ENCODE measurements at regions not wholly inside any gene's neighbourhood (a gene's known extent, or its start where the extent isn't known, plus 50 kb on each side); places are given as distances from the start of the nearest gene placed in this dataset.

GRCh38 chr1:232705815-232706575 is 76.1 kb upstream of the SIPA1L2 start:
- Histone ChIP-seq H4K20me1 (ENCODE audit: control insufficient read depth, extremely low read depth, insufficient read depth, low read length) (no peaks in the 10 kb centered on the region), H3K9ac (ENCODE audit: control insufficient read depth, extremely low read depth, insufficient read depth, low read length) (no peak overlapping the region), H3K79me2 (ENCODE audit: control insufficient read depth, insufficient read depth, low read length) (no peaks in the 10 kb centered on the region), H3K9me1 (ENCODE audit: control insufficient read depth, extremely low read depth, insufficient read depth, low read length) (no peaks in the 10 kb centered on the region), H3K9me3 (ENCODE audit: control insufficient read depth, low read depth, low read length) (peaks cover 3% of the 10 kb centered on the region), H3K36me3 (ENCODE audit: control insufficient read depth in 2 of 2, extremely low read depth in 1 of 2, insufficient read depth in 2 of 2, low read length in 2 of 2) (no peaks in the 10 kb centered on the region), H3K27ac (ENCODE audit: control insufficient read depth, insufficient read depth, low read length) (no peak overlapping the region), H3K4me1 (ENCODE audit: control insufficient read depth, extremely low read depth, insufficient read depth, low read length) (peaks cover 19% of the 10 kb centered on the region), H3K4me3 (ENCODE audit: control insufficient read depth in 2 of 3, extremely low read depth in 1 of 3, insufficient read depth in 2 of 3, low read depth in 1 of 3, low read length in 3 of 3) (no peak overlapping the region), H3K4me2 (ENCODE audit: control insufficient read depth, extremely low read depth, insufficient read depth, low read depth, low read length) (no peak overlapping the region), H3K27me3 (ENCODE audit: control insufficient read depth, extremely low read depth, insufficient read depth, low read length) (no peaks in the 10 kb centered on the region), H2AFZ (ENCODE audit: control insufficient read depth, low read length) (no peak overlapping the region)
- DNase-seq (ENCODE audit: low read depth, low spot score): no peak
- dilution Hi-C loops (cut with MboI; ENCODE audit: extremely low pct_ligation_motif_present, low sequenced_read_pairs): no loop called here
- no peak for FAIRE-seq
- TF ChIP-seq CTCF (optimal IDR thresholded peaks at IDR 0.05 in 1 of 3, IDR thresholded peaks at IDR 0.05 in 1 of 3, conservative IDR thresholded peaks at IDR 0.05 in 1 of 3; ENCODE audit: extremely low read depth in 1 of 3, insufficient read depth in 2 of 3, low read length in 3 of 3) (no peak), EZH2 (IDR thresholded peaks at IDR 0.05; ENCODE audit: low read length) (no peak)

- no peak for TF ChIP-seq EZH2 (IDR thresholded peaks at IDR 0.05; ENCODE audit: low read length)
- TF ChIP-seq CTCF (optimal IDR thresholded peaks at IDR 0.05 in 1 of 3, IDR thresholded peaks at IDR 0.05 in 1 of 3, conservative IDR thresholded peaks at IDR 0.05 in 1 of 3; ENCODE audit: extremely low read depth in 1 of 3, insufficient read depth in 2 of 3, low read length in 3 of 3): no peak
- H3K27ac ChIP-seq (ENCODE audit: control insufficient read depth, insufficient read depth, low read length): no peak overlapping the region
- no peak for DNase-seq (ENCODE audit: low read depth, low spot score)
These were observed 77.2 kb upstream of the SIPA1L2 start for GRCh38 chr1:232707142-232707541.

More at GRCh38 chr1:232707142-232707541, 77.2 kb upstream of the SIPA1L2 start:
- no peaks in the 10 kb centered on the region for H3K79me2 ChIP-seq (ENCODE audit: control insufficient read depth, insufficient read depth, low read length)
- no peaks in the 10 kb centered on the region for H3K36me3 ChIP-seq (ENCODE audit: control insufficient read depth in 2 of 2, extremely low read depth in 1 of 2, insufficient read depth in 2 of 2, low read length in 2 of 2)
- H3K27me3 ChIP-seq (ENCODE audit: control insufficient read depth, extremely low read depth, insufficient read depth, low read length): no peaks in the 10 kb centered on the region
- FAIRE-seq: no peak
- H2AFZ ChIP-seq (ENCODE audit: control insufficient read depth, low read length): no peak overlapping the region
- no peaks in the 10 kb centered on the region for H3K9me1 ChIP-seq (ENCODE audit: control insufficient read depth, extremely low read depth, insufficient read depth, low read length)
- no peak overlapping the region for H3K9ac ChIP-seq (ENCODE audit: control insufficient read depth, extremely low read depth, insufficient read depth, low read length)
- H3K4me3 ChIP-seq (ENCODE audit: control insufficient read depth in 2 of 3, extremely low read depth in 1 of 3, insufficient read depth in 2 of 3, low read depth in 1 of 3, low read length in 3 of 3): no peak overlapping the region
- no peaks in the 10 kb centered on the region for H4K20me1 ChIP-seq (ENCODE audit: control insufficient read depth, extremely low read depth, insufficient read depth, low read length)
- H3K4me2 ChIP-seq (ENCODE audit: control insufficient read depth, extremely low read depth, insufficient read depth, low read depth, low read length): no peak overlapping the region
- dilution Hi-C loops (cut with MboI; ENCODE audit: extremely low pct_ligation_motif_present, low sequenced_read_pairs): no loop called here
- H3K9me3 ChIP-seq (ENCODE audit: control insufficient read depth, low read depth, low read length): no peaks in the 10 kb centered on the region
- peaks cover 19% of the 10 kb centered on the region for H3K4me1 ChIP-seq (ENCODE audit: control insufficient read depth, extremely low read depth, insufficient read depth, low read length)
